ENCODE measurements at regions not wholly inside any gene's neighbourhood (a gene's known extent, or its start where the extent isn't known, plus 50 kb on each side); places are given as distances from the start of the nearest gene placed in this dataset.

DNA sequence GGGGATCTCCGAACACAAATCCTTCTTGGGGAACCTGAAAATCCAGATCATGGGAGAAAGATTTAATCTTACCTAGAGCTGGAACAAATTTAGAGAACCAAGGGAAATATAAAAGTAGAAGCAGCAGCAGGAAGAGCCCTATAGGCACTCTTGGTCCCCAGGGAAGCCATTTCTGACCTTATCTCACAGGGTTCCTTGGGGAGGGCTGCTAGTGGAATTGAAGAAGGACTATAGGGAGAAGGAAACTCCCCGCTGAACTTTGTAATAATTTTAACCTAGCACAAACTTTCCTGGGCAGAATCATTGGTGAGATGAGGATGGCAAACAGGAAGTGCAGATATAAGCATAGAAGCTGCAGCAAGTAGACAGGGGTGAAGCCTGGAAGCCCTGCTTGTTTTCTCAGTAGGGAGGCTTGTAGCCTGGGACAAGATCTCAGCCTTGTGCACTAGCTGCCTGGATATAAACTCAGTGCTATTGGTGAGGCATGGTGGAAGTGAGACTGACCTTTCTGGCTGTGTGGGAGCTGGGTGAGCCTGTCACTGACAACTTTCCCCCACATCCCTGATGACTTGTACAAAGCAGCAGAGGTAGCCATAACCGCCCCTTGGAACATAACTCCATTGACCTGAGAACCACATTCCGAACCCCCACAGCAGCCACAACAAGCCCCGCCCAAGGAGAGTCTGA, 343.0 kb upstream of the TGFBR2 start:
- DNase-seq (ENCODE audit: low read depth): no peak

DNA sequence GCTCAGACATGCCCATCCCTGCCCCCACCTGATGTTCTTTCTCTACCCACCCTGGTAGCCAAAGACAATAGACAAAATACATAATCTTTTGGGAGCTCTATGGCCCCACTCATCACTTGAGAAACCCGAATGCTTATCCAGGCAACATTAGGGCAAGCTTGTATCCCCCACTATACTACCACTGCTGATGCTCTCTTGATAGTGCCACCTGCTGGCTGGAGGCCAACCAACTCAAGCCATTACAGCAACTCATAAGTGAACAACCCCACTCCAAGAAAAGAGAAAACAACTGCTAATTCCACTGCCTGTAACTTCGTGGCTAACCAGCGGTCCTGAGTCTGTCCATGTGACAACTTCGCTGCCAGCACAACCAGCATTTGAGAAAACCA, 342.5 kb upstream of the TGFBR2 start:
- no peak for DNase-seq (ENCODE audit: low read depth)

DNA sequence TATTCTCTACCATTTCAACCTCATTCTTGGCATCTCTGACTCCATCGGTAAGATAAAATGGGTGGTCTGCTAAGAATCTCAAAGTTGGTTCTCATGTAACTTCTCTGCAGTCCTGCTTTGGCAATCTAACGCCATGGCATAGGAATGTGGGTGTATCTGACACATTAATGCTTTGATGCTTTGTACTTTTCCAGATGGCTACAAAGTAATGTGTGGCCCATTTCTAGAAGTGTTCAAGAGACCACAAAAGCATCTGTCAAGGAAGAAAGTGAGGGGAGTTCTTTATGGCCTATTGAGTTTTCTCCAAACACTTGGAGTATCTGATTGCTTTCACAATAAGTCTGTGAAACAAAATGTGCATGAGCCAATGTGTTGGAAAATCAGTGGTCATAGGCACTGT, 339.9 kb upstream of the TGFBR2 start:
- no peak for DNase-seq (ENCODE audit: low read depth)

DNA sequence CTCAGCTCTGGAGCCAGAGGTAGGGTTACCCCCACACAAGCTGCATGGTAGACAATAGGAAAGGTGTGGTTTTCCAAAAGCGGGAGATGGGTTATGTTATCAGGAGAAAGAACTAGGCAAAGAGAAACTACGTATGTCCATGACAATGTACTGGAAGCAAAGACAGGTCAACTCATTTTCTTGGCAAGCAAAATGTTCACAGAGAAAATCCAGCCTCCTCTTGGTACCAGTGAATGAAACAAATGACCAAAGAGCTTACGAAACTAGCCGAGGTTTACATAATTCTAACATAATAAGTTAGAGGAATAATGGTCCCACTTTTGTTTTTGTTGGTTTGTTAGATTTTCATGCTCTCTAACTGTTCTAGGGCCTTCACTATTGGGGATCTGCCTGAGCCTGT, 338.1 kb upstream of the TGFBR2 start:
- DNase-seq (ENCODE audit: low read depth): no peak

DNA sequence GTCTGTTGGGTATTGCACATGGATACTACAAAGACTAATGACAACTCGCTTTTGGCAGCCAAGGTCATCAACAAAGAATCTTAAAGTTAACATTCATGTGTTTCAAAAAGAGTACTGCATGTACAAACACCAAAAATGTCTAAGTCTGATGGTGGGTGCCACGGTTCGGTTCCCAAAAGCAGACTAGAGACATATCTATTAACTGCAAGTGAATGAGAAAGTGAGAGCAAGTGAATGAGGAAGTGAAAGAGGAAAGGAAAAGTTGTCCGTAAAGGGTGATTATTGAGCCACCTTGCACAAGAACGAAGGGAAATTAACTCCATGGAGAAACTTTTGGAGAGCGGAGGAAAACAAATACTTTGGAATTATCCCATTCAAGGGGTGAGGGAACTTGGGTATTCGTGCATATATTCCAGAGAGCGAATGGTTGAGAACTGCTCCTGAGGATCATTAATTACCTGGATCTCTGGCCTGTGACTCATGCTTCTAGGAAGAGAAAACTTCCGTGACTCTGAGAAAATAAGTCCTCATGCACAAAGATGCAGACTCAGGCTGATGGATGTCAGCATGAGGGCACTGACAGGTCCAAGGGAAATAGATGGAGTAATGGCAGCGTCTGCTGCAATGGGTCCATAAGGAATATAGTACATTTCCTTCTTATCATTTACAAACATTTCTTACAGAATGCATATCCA, 336.5 kb upstream of the TGFBR2 start:
- DNase-seq (ENCODE audit: low read depth): no peak

DNA sequence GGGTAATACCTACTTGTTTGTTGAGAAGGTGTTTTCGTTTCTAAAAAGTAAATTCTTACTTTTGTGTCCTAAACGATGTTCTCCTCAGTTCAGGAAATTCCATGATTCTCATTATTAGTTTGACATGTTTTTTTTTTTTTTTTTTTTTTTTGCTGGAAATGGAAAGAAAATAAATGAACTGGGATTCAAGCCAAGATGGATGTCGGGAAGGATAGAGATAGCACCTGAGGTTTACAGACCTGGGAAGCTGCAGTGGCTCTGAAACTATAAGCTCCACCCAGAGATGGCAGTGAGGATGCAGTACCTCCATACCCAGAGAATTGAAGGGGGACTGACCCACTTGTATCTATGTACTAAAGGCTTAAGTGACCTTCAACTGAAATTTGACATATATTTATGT, 334.6 kb upstream of the TGFBR2 start:
- DNase-seq (ENCODE audit: low read depth): no peak

DNA sequence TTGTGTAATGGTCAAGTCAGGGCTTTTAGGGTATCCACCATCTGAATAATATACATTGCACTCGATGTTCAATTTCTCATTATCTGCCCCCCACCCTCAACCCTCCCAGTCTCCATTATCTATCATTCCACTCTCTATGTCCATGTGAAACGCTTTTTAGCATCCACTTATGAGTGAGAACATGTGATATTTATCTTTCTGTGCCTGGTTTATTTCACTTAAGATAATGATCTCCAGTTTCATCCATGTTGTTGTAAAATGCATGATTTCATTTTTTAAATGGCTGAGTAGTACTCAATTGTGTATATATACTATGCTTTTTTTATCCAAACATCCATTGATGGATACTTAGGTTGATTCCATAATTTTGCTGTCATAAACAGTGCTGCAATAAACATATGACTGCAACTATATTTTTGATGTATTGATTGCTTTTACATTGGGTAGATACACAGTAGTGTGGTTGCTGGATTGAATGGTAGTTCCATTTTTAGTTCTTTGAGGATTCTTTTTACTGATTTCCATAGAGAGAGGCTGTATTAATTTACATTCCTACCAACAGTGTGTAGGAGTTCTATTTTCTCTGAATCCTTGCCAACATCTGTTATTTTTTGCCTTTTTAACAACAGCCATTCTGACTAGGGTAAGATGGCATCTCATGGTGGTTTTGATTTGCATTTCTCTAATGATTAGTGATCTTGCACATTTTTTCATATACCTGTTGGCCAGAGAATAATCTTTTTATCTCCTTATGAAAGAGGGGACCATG, 332.9 kb upstream of the TGFBR2 start:
- DNase-seq (ENCODE audit: low read depth): no peak

DNA sequence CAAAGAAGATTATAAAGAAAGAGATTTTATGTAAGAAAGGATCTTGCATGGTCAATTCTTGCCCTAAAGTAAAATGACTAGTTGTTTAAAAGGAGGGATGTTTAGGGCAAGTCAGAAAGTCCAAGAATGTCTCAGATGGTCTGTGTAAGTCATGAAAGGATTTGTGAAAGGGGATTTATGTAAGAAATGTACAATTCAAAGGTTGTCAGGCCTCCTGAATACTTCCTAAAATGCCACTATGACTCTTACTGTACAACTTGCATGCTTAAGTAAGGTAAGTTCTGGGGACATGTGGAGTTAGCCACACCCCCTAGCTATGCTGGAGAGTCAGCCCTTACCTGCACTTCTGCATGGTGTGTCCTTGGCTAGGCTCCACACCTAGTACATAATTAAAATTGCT, 328.9 kb upstream of the TGFBR2 start:
- no peak for DNase-seq (ENCODE audit: low read depth)

DNA sequence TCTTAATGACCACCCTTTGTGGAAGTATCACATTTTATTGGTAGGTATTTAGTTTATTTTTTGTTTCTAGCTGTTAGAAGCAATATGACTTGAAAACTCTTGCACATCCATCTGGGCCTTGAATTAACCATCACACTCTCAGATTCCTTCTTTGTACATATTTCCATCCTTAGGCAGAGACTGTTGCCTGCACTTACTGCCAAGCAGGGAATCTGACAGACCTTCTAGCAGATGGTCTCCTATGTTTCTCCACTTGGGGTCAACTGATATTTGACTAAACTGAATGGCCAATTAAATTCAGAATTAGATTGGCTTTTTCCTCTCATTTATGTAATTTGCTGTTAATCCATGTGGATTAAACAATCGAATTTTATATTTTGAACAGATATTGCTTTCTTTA, 324.9 kb upstream of the TGFBR2 start:
- no peak for DNase-seq (ENCODE audit: low read depth)

DNA sequence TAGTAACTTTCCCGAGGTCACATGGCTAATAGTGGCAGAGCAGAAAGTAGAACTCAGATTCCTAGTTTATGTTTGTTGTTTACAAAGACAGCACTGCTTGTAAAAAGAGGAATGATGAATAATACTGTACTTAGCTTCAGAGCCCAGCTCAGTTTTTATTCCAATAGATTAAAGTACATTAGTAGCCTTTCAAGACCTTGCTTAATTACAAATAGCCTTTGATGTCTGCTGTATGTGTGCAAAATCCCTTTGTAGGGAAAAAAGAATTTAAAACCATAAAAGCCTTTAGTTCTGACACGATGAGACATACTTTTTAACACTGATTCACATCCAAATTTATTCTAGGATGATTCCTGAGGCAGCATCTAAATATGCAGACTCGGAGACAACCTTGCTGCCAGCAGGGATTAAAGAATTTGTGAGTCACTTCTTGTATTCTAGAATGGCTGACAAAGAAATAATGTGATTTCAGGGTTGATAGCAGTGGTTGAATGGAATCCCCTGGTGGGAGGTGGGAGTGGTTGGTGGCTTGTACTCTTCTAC, 324.2 kb upstream of the TGFBR2 start:
- DNase-seq (ENCODE audit: low read depth): no peak

DNA sequence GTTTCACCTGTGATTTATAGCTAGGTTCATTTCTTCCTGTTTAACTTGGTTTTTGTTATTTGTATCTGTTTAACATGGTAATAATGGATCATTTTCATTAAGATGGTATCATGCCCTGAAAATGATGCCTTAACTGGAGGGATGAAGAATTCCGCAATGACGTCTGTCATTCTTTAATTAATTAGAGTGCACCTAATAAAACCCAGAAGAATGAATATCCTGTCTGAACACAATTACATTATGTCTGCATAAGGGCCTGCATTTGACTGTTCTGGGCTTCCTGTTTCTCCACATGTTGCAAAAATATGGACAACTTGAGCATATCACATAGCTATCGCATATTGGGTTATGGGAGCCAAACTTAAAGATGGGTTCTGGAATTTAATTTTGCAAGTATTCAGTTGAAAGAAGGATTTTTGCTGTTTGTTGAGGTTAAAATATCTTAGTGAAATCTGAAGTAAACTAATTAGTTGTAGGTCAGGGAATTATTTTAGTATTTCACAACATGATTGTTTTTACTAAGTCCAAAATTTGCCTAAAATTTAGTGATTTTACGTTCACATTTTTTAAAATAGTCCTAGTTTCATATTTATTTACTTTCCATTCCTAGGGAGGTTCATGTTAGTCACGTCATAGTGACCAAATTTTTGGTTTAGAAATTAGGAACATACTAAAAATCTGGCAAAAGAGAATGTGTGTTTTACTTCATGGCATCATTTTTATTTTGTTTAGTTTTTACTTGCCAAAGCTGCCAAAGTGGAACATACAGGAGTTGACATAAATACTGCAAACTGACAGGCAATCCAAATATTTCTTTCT, 321.0 kb upstream of the TGFBR2 start:
- DNase-seq (ENCODE audit: low read depth): no peak

DNA sequence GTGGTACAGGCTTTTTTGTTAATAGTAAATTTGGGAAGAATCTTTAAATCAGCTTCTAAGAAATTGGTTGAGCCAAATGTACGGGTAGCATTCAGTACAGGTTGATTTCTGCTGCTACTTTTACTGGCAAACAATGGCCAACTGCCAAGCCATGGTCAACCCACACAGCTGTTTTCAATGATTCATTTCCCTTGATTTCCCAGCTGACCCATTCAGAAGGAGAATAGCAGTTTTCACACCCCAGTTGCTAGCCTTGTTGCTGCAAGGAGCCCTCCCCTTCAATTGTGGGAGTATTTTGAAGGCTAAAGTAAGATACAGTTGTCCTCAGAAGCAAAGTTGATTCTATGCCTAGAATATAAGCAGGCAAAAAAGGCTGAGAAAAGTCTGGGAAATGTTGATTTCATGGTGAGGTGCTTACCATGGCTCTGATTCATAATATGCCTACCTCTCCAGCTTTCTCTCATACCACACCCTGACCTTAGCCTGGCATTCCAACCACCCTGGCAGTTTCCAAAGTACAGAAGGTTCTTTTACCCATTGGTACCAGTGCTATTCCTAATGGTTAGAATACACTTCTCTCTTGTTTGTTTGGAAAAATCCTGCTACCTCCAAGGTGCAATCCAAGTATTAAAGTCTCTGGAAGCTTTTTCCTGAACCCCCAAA, 320.3 kb upstream of the TGFBR2 start:
- no peak for DNase-seq (ENCODE audit: low read depth)

DNA sequence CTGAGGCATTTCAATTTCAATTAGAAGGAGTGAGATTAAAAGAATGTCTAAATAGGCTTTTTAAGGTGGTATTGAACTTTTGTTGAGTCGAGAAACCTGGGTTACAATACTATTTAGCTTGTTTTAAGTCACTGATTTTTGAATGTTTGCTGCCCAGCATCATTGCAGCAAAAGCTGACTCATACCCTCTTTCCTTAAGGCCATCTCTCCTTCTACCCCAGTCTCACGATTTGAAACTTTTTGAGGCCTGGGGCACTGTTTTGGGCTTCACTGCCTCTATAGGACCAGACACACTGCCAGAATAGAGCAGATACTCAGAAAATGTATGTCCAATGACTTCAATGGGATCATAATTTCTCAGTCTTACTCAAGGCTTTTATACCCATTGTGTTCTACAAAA, 319.6 kb upstream of the TGFBR2 start:
- no peak for DNase-seq (ENCODE audit: low read depth)

DNA sequence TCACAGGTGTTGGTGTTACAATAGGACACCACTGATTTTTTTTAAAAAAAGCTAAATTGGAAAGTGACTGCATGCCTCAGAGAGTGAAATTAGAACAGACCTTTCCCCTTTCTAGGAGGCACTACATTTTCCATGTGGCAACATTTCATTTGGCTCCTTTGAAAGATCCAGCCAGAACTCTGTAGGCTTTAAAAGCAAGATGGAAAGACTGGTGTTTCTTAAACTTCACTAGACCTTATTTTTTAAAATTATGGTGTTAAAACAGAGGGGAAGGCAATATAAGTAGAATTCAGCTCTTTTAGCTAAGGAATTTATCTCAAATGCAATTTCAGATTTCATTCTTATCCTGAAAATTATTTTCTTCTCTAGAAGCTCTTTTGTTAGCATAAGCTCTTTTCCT, 317.6 kb upstream of the TGFBR2 start:
- no peak for DNase-seq (ENCODE audit: low read depth)

DNA sequence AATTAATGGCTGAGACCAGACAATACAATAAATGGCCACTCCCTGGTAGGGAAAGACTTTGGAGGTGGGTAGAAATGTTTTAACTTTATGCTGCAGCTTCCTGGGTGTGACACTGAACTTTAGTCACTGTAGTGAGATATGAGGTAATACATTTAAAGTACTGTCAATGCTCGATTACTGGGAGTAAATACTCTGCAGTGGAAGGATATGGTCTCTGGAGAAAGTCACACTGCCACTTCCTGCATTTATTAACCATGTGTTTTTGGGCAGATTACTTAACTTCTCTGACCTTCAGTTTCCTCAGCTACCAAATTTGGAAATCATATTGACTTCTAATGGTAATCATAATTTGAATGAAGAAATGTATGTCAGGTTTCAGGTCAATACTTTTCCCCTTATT, 317.1 kb upstream of the TGFBR2 start:
- no peak for DNase-seq (ENCODE audit: low read depth)

DNA sequence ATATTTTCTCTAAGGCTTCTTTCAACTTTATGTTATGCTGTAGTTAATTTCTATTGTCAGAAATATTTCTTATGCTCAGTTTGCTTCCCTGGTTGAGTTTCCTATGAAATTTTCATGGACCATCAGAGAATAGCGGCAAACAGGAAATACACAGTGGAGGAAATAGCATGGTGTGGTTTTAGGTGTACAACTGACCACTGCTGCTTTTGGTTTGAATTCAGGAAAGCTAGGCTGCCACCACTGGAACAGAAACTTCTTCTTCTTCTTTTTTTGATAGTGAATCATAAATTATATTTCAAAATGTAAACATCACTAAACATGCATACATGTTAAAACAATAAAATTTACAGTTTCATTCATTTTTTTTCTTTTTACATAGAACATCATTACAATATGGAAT, 316.6 kb upstream of the TGFBR2 start:
- no peak for DNase-seq (ENCODE audit: low read depth)

DNA sequence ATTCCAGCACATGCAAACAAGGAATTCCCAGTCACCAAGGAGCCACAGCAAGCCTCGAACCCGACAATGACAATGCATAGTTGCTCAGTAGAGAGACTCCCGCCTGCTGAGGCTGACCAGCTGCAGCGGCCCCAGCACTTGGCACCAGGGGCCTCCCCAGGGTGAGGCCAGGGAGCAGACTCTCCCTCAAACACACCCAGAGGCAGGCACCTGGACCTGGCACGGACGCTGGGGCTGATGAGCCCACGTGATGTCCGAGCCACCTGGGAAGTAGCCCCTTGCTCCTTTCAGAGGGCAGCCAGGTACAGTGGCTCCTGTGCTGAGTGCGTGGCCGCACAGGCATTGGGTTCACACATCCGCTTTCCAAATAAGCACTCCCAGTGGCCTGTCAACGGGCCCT, 315.9 kb upstream of the TGFBR2 start:
- no peak for DNase-seq (ENCODE audit: low read depth)

DNA sequence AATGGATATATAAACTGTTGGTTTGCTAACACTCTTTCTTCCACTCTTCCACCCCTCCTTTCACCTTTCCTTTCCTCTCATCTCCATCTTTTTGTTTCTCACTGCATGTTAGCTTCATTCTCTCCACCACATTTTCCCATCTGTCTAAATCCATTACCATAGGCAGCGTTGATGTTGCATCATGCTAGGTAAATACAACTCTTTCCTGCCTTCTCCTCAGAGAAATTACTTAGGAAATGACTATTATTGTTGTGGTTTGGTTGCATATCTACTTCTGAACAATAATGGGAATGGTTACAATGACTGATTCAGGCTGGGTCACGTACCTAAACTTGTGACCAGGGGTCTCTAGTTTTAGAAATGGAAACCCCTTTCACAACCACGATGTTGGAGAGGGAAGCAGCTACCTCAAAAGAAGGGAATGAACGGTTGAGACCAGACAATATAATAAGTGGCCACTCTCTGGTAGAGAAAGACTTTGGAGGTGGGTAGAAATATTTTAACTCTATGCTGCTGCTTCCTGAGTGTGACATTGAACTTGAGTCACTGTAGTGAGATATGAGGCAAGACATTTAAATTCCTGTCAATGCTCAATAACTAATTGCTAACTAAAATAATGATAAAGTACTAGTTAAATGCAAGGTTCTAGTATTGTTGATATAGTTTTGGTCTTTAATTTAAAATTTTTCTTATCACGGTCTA, 314.1 kb upstream of the TGFBR2 start:
- no peak for DNase-seq (ENCODE audit: low read depth)

DNA sequence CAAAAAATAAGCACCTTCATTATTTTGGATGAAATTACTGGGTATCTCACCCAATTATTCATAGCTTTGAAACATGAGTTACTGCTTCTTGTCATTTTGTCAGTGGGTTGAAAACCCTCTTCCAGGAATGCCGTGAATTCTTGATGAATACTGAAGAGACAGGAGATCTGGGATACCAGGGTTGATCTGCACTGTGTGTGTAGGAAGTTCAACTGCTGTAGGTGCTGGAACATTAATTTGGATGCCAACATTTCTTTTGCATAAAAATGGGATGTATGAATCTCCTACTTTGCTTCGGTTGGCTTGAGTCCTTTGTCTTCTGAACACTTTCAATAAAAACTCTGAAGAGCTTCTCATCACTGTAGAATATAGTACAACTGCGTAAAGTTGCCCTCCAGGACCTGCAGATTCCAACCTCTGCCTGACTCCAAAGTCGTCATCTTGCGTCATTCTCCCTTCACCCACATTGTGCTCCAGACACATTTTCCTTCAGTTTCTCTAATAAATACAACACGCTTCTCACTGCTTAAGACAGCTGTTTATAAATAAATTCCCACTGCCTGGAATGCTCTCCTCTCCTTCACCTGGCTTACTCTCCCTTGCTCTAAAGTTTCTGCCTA, 312.7 kb upstream of the TGFBR2 start:
- DNase-seq (ENCODE audit: low read depth): no peak

DNA sequence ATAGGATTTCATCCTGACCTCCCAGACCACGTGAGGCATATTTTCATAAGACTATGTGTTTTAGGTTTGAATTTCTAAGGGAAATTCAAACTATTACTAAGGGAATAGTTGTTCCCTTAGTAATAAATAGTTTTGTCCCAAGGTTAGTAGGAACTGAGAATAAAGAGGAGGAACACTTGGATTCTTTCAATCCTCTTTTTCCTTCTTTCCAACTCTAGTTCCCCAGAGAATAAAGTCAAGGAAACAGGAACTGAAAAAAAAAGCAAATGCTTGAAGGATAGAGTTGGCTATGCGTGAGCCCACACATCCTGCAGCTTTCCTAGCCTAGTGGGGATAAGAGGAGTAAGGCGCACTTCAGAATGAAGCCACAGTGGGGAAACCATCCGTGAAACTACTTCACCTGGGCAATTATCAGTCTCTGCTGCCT, 312.1 kb upstream of the TGFBR2 start:
- no peak for DNase-seq (ENCODE audit: low read depth)

DNA sequence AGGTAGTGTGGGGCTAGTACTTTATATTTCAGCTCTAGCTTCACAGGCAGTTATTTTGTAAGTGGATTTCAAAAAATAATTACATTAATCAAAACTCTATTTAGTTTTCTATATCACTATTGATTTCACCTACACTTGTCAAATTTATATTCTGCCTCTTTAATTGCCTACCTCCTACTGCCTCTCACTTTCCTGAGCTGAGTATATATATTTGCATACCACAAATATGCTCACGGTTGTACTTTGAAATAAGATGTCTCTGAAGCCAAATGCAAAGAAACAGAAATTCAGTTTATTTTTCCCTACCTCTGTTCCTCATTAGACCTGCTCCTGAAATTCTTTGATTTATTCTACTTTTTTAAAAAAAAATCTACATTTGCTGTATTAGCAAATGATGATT, 309.3 kb upstream of the TGFBR2 start:
- DNase-seq (ENCODE audit: low read depth): no peak

Measured in activated T-helper 9 cell treated with anti-CD3 and anti-CD28 coated beads, Interleukin-2, amount 50 U/mL, for 16 hours (primary cell).